ENCODE measurements at regions not wholly inside any gene's neighbourhood (a gene's known extent, or its start where the extent isn't known, plus 50 kb on each side); places are given as distances from the start of the nearest gene placed in this dataset.

GRCh38 chr4:64897683-64898082 lies 488.4 kb upstream of the TECRL start:
- Histone ChIP-seq H2BK120ac (ENCODE audit: low read depth, low read length) (no peak overlapping the region), H4K5ac (ENCODE audit: low read length) (no peak overlapping the region), H2AK5ac (ENCODE audit: low read length) (no peak overlapping the region), H3K4me3 (ENCODE audit: low read length) (no peak overlapping the region), H3K18ac (ENCODE audit: low read length) (no peak overlapping the region), H3K27me3 (ENCODE audit: insufficient read depth, low read length, poor library complexity) (no peaks in the 10 kb centered on the region), H3K36me3 (ENCODE audit: control insufficient read depth, insufficient read depth, low read length) (no peaks in the 10 kb centered on the region), H3K56ac (ENCODE audit: low read length) (no peak overlapping the region), H4K8ac (ENCODE audit: low read depth, low read length) (no peak overlapping the region), H3K27ac (ENCODE audit: low read depth, low read length) (no peak overlapping the region), H3K4me1 (ENCODE audit: control insufficient read depth, low read depth, low read length) (no peaks in the 10 kb centered on the region), H2BK15ac (replicated peaks; ENCODE audit: low read depth) (no peak overlapping the region), H2BK5ac (ENCODE audit: low read length) (no peak overlapping the region), H3K4ac (ENCODE audit: low read depth, low read length) (no peak overlapping the region), H3K79me2 (ENCODE audit: control insufficient read depth, insufficient read depth, low read length) (no peaks in the 10 kb centered on the region), H3K23ac (ENCODE audit: low read length) (no peak overlapping the region), H3K79me1 (ENCODE audit: low read length) (no peaks in the 10 kb centered on the region), H3K9ac (ENCODE audit: low read length) (no peak overlapping the region), H3K4me2 (ENCODE audit: low read length) (no peak overlapping the region)
- WGBS (ENCODE audit: extremely low coverage, insufficient coverage, low lambda C conversion rate) = no CpG with 5 or more reads among the region's 4 CpGs
- no peak for DNase-seq

DNA sequence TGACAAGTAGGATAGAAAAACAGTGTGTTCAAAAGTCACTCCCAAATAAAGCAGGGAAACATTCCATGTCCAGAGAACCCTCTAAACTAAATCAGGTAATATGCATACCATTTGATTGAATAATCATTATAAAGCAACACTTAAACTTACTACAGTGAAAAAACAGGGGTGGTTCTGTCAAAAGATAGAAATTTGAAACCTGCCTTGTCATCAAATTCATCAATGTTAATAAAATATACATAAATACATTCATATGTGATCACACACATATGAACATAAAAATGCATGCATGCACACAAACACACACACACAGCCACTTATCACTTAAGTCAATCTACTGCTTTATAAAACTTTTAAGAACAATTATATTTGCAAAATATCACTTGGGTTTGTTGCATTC lies 485.8 kb upstream of the TECRL start:
- no peak for DNase-seq
- Histone ChIP-seq H3K36me3 (ENCODE audit: control insufficient read depth, insufficient read depth, low read length) (no peaks in the 10 kb centered on the region), H2BK120ac (ENCODE audit: low read depth, low read length) (no peak overlapping the region), H3K27ac (ENCODE audit: low read depth, low read length) (no peak overlapping the region), H3K4ac (ENCODE audit: low read depth, low read length) (no peak overlapping the region), H2BK5ac (ENCODE audit: low read length) (no peak overlapping the region), H3K23ac (ENCODE audit: low read length) (no peak overlapping the region), H3K27me3 (ENCODE audit: insufficient read depth, low read length, poor library complexity) (no peaks in the 10 kb centered on the region), H3K18ac (ENCODE audit: low read length) (no peak overlapping the region), H2AK5ac (ENCODE audit: low read length) (no peak overlapping the region), H2BK15ac (replicated peaks; ENCODE audit: low read depth) (no peak overlapping the region), H3K56ac (ENCODE audit: low read length) (no peak overlapping the region), H3K79me1 (ENCODE audit: low read length) (no peaks in the 10 kb centered on the region), H3K4me1 (ENCODE audit: control insufficient read depth, low read depth, low read length) (no peaks in the 10 kb centered on the region), H3K4me2 (ENCODE audit: low read length) (no peak overlapping the region), H3K79me2 (ENCODE audit: control insufficient read depth, insufficient read depth, low read length) (no peaks in the 10 kb centered on the region), H4K5ac (ENCODE audit: low read length) (no peak overlapping the region), H3K9ac (ENCODE audit: low read length) (no peak overlapping the region), H3K4me3 (ENCODE audit: low read length) (no peak overlapping the region), H4K8ac (ENCODE audit: low read depth, low read length) (no peak overlapping the region)

- no peak overlapping the region for H3K56ac ChIP-seq (ENCODE audit: low read length)
- no peak overlapping the region for H3K9ac ChIP-seq (ENCODE audit: low read length)
- no peak overlapping the region for H4K5ac ChIP-seq (ENCODE audit: low read length)
- no peak overlapping the region for H3K4ac ChIP-seq (ENCODE audit: low read depth, low read length)
- H2BK5ac ChIP-seq (ENCODE audit: low read length) = no peak overlapping the region
- H3K27ac ChIP-seq (ENCODE audit: low read depth, low read length) = no peak overlapping the region
- no peaks in the 10 kb centered on the region for H3K79me1 ChIP-seq (ENCODE audit: low read length)
- no peak overlapping the region for H2AK5ac ChIP-seq (ENCODE audit: low read length)
- no peak overlapping the region for H3K4me2 ChIP-seq (ENCODE audit: low read length)
- H2BK120ac ChIP-seq (ENCODE audit: low read depth, low read length) = no peak overlapping the region
- H3K4me1 ChIP-seq (ENCODE audit: control insufficient read depth, low read depth, low read length) = no peaks in the 10 kb centered on the region
- no peak overlapping the region for H4K8ac ChIP-seq (ENCODE audit: low read depth, low read length)
- no peaks in the 10 kb centered on the region for H3K27me3 ChIP-seq (ENCODE audit: insufficient read depth, low read length, poor library complexity)
- H3K79me2 ChIP-seq (ENCODE audit: control insufficient read depth, insufficient read depth, low read length) = no peaks in the 10 kb centered on the region
- no peak for DNase-seq
- WGBS (ENCODE audit: extremely low coverage, insufficient coverage, low lambda C conversion rate) = no CpG with 5 or more reads among the region's 5 CpGs
- H3K4me3 ChIP-seq (ENCODE audit: low read length) = no peak overlapping the region
- H3K18ac ChIP-seq (ENCODE audit: low read length) = no peak overlapping the region
- no peaks in the 10 kb centered on the region for H3K36me3 ChIP-seq (ENCODE audit: control insufficient read depth, insufficient read depth, low read length)
- H2BK15ac ChIP-seq (replicated peaks; ENCODE audit: low read depth) = no peak overlapping the region
- no peak overlapping the region for H3K23ac ChIP-seq (ENCODE audit: low read length)
Measured at GRCh38 chr4:64893205-64893604, 484.0 kb upstream of the TECRL start.

GRCh38 chr4:64889906-64890610 lies 480.8 kb upstream of the TECRL start:
- no peak overlapping the region for H3K56ac ChIP-seq (ENCODE audit: low read length)
- H3K36me3 ChIP-seq (ENCODE audit: control insufficient read depth, insufficient read depth, low read length) = no peaks in the 10 kb centered on the region
- no peak overlapping the region for H2BK120ac ChIP-seq (ENCODE audit: low read depth, low read length)
- H3K18ac ChIP-seq (ENCODE audit: low read length) = no peak overlapping the region
- no peak overlapping the region for H3K4ac ChIP-seq (ENCODE audit: low read depth, low read length)
- DNase-seq = no peak
- H2BK15ac ChIP-seq (replicated peaks; ENCODE audit: low read depth) = no peak overlapping the region
- no peak overlapping the region for H2AK5ac ChIP-seq (ENCODE audit: low read length)
- H4K5ac ChIP-seq (ENCODE audit: low read length) = no peak overlapping the region
- no peak overlapping the region for H3K27ac ChIP-seq (ENCODE audit: low read depth, low read length)
- WGBS (ENCODE audit: extremely low coverage, insufficient coverage, low lambda C conversion rate) = no CpG with 5 or more reads among the region's 5 CpGs
- H3K4me3 ChIP-seq (ENCODE audit: low read length) = no peak overlapping the region
- H3K79me1 ChIP-seq (ENCODE audit: low read length) = no peaks in the 10 kb centered on the region
- no peak overlapping the region for H4K8ac ChIP-seq (ENCODE audit: low read depth, low read length)
- no peaks in the 10 kb centered on the region for H3K79me2 ChIP-seq (ENCODE audit: control insufficient read depth, insufficient read depth, low read length)
- H3K9ac ChIP-seq (ENCODE audit: low read length) = no peak overlapping the region
- H3K23ac ChIP-seq (ENCODE audit: low read length) = no peak overlapping the region
- no peak overlapping the region for H3K4me2 ChIP-seq (ENCODE audit: low read length)
- no peaks in the 10 kb centered on the region for H3K27me3 ChIP-seq (ENCODE audit: insufficient read depth, low read length, poor library complexity)
- H2BK5ac ChIP-seq (ENCODE audit: low read length) = no peak overlapping the region
- no peaks in the 10 kb centered on the region for H3K4me1 ChIP-seq (ENCODE audit: control insufficient read depth, low read depth, low read length)

- no peak overlapping the region for H2AK5ac ChIP-seq (ENCODE audit: low read length)
- H3K27me3 ChIP-seq (ENCODE audit: insufficient read depth, low read length, poor library complexity) = no peaks in the 10 kb centered on the region
- no peak overlapping the region for H3K56ac ChIP-seq (ENCODE audit: low read length)
- no peaks in the 10 kb centered on the region for H3K79me2 ChIP-seq (ENCODE audit: control insufficient read depth, insufficient read depth, low read length)
- H3K9ac ChIP-seq (ENCODE audit: low read length) = no peak overlapping the region
- no CpG with 5 or more reads among the region's 5 CpGs for WGBS (ENCODE audit: extremely low coverage, insufficient coverage, low lambda C conversion rate)
- H2BK15ac ChIP-seq (replicated peaks; ENCODE audit: low read depth) = no peak overlapping the region
- H4K8ac ChIP-seq (ENCODE audit: low read depth, low read length) = no peak overlapping the region
- no peak overlapping the region for H3K27ac ChIP-seq (ENCODE audit: low read depth, low read length)
- no peak overlapping the region for H2BK5ac ChIP-seq (ENCODE audit: low read length)
- DNase-seq = no peak
- H3K36me3 ChIP-seq (ENCODE audit: control insufficient read depth, insufficient read depth, low read length) = no peaks in the 10 kb centered on the region
- no peak overlapping the region for H3K4me3 ChIP-seq (ENCODE audit: low read length)
- no peak overlapping the region for H3K4me2 ChIP-seq (ENCODE audit: low read length)
- no peak overlapping the region for H4K5ac ChIP-seq (ENCODE audit: low read length)
- no peak overlapping the region for H3K18ac ChIP-seq (ENCODE audit: low read length)
- H3K79me1 ChIP-seq (ENCODE audit: low read length) = no peaks in the 10 kb centered on the region
- H2BK120ac ChIP-seq (ENCODE audit: low read depth, low read length) = no peak overlapping the region
- H3K4me1 ChIP-seq (ENCODE audit: control insufficient read depth, low read depth, low read length) = no peaks in the 10 kb centered on the region
- H3K23ac ChIP-seq (ENCODE audit: low read length) = no peak overlapping the region
- H3K4ac ChIP-seq (ENCODE audit: low read depth, low read length) = no peak overlapping the region
Measured at GRCh38 chr4:64883087-64883807, 474.0 kb upstream of the TECRL start.
